Gastroesophageal sphincter (tissue), 4 donors: ENCODE measurements at regions not wholly inside any gene's neighbourhood (a gene's known extent, or its start where the extent isn't known, plus 50 kb on each side); places are given as distances from the start of the nearest gene placed in this dataset.

Experiments used
- ATAC-seq: fragments of 150-250 bp; one replicate; pipeline ENCODE4 v1.9.1; 2016; ENCODE audit warnings: mild to moderate bottlenecking, moderate library complexity
- H3K27ac ChIP-seq, 4 donors: fragments of 200-600 bp; sonication (generic) in 3 of 4; 1 replicate in 3 of 4; 2 replicates in 1 of 4; pipeline ENCODE4 v1.5.1; 2016 to 2019
- H3K27me3 ChIP-seq: fragments of 200-600 bp; sonication (generic); one replicate; pipeline ENCODE4 v1.5.1; 2019
- H3K36me3 ChIP-seq, 2 donors: fragments of 200-600 bp; sonication (generic); one replicate each; pipeline ENCODE4 v1.5.1; 2019; ENCODE audit warnings: control low read depth in 1 of 2
- H3K4me1 ChIP-seq, 3 donors: fragments of 200-600 bp; sonication (generic); 1 replicate in 2 of 3; 2 replicates in 1 of 3; pipeline ENCODE4 v1.5.1; 2016 to 2019; ENCODE audit warnings: control low read depth in 2 of 3
- H3K4me3 ChIP-seq, 2 donors: fragments of 200-600 bp; sonication (generic); one replicate each; pipeline ENCODE4 v1.5.1; 2019; ENCODE audit warnings: mild to moderate bottlenecking in 1 of 2, moderate library complexity in 1 of 2
- H3K9me3 ChIP-seq, 3 donors: fragments of 200-600 bp; sonication (generic); one replicate each; pipeline ENCODE4 v1.5.1; 2017 to 2019; ENCODE audit warnings: control low read depth in 2 of 3
- EP300 ChIP-seq: sonication (generic); formaldehyde crosslinking; IDR thresholded peaks from one replicate; pipeline ENCODE4 v1.6.1; 2017; ENCODE audit warnings: antibody characterized with exemption, mild to moderate bottlenecking
- POLR2A ChIP-seq, 2 donors: fragments of 450-650 bp; IDR thresholded peaks; one replicate each; pipeline ENCODE4 v1.6.1; 2017; ENCODE audit warnings: antibody characterized with exemption in 2 of 2, mild to moderate bottlenecking in 2 of 2, moderate library complexity in 1 of 2
- POLR2AphosphoS5 ChIP-seq: sonication (generic); formaldehyde crosslinking; IDR thresholded peaks from one replicate; pipeline ENCODE4 v1.6.1; 2017; ENCODE audit warnings: antibody characterized with exemption
- WGBS, 2 donors: methylation state at CpG; one replicate each; pipeline ENCODE4 v1.1.5; 2018; ENCODE audit warnings: low coverage in 1 of 2; 5-methylcytosine and 5-hydroxymethylcytosine counted together
- TF ChIP-seq, protein P1 (sequence below), 4 experiments: fragments of 200-600 bp in 2 of 4; fragments of 450-650 bp in 2 of 4; sonication (generic) in 1 of 4; IDR thresholded peaks; one replicate each; pipeline ENCODE4 v1.5.1; 2017 to 2019; ENCODE audit warnings: antibody characterized with exemption in 4 of 4, mild to moderate bottlenecking in 2 of 4, moderate library complexity in 2 of 4

DNA sequence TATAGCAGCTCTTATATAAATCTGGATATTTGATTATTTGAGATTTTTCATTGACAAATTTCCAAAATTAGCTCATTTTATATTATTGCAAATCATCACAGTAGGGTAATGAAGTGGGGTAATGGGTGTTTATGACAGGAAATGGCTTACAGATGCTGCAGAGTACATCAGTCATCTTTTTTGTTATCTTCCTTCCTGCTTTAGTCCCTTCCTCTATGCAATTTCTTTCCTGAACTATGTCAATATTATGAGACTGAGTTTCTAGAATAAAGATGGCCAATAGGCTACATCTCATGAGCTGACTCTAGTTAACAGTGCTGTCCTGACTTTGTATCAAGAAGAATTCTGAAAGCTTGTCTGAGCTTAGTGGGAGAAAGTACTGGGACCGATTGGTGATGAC is 244.5 kb downstream of the XPNPEP1 start:
- H3K4me3 ChIP-seq: no peak overlapping the region
- no peak overlapping the region for H3K27ac ChIP-seq
- no peaks in the 10 kb centered on the region for H3K4me1 ChIP-seq
- no peak for ATAC-seq
- no peaks in the 10 kb centered on the region for H3K36me3 ChIP-seq
- 75 to 91% methylated on average over 1 of the region's 1 CpG for WGBS, 2 donors
- no peaks in the 10 kb centered on the region for H3K27me3 ChIP-seq
- no peak for TF ChIP-seq EP300
- TF ChIP-seq, protein P1, sequence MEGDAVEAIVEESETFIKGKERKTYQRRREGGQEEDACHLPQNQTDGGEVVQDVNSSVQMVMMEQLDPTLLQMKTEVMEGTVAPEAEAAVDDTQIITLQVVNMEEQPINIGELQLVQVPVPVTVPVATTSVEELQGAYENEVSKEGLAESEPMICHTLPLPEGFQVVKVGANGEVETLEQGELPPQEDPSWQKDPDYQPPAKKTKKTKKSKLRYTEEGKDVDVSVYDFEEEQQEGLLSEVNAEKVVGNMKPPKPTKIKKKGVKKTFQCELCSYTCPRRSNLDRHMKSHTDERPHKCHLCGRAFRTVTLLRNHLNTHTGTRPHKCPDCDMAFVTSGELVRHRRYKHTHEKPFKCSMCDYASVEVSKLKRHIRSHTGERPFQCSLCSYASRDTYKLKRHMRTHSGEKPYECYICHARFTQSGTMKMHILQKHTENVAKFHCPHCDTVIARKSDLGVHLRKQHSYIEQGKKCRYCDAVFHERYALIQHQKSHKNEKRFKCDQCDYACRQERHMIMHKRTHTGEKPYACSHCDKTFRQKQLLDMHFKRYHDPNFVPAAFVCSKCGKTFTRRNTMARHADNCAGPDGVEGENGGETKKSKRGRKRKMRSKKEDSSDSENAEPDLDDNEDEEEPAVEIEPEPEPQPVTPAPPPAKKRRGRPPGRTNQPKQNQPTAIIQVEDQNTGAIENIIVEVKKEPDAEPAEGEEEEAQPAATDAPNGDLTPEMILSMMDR (IDR thresholded peaks at IDR 0.05): no peak
- no peak for TF ChIP-seq POLR2AphosphoS5
- no peak for TF ChIP-seq POLR2A (IDR thresholded peaks at IDR 0.05)
- no peaks in the 10 kb centered on the region for H3K9me3 ChIP-seq

DNA sequence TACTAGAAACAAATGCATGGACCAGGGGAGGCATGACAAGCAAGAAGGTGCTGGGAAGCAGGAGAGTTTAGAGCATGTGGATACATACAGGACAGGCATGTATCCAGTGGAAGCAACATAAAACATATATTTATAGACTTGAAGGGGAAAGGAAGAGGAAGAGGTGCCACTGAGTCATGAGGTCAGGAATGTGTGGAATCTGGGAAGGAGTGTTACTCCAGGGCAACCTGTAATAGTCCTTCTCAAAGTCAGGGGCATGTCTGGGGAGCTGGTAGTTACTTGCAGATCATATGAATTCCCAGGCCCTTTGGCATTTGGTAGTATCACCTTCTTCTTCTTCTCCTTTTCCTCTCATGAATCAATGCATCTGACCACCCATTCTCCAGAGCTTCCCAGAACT is 246.6 kb downstream of the XPNPEP1 start:
- ATAC-seq: no peak
- no peak overlapping the region for H3K4me3 ChIP-seq
- no peaks in the 10 kb centered on the region for H3K36me3 ChIP-seq
- H3K4me1 ChIP-seq: no peaks in the 10 kb centered on the region
- no peaks in the 10 kb centered on the region for H3K27me3 ChIP-seq
- no peaks in the 10 kb centered on the region for H3K9me3 ChIP-seq
- H3K27ac ChIP-seq: no peak overlapping the region
- no peak for TF ChIP-seq EP300
- no peak for TF ChIP-seq POLR2A (IDR thresholded peaks at IDR 0.05)
- TF ChIP-seq POLR2AphosphoS5: no peak
- TF ChIP-seq, protein P1 (IDR thresholded peaks at IDR 0.05): no peak

DNA sequence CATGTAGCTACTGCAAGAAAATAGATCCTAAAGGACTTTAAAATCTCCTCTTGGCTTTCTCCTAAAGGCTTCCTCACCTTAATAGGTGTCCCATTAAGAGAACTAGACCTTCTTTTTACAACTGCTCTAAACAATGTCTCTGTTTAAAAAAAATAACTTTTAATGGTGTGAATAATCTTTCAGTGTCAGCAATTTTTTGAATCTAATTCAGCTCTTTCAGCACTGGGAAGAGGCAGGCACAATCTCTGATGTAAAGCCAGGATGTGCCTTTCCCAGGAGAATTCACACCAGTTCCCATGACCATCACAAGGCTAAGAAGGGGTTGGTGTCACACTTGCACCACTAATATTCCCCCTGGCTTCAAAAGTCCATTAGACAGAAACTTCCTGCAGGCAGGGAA is 254.6 kb downstream of the XPNPEP1 start:
- Histone ChIP-seq H3K27me3 (no peaks in the 10 kb centered on the region), H3K27ac (no peak overlapping the region), H3K4me1 (no peaks in the 10 kb centered on the region), H3K9me3 (no peaks in the 10 kb centered on the region), H3K4me3 (no peak overlapping the region), H3K36me3 (no peaks in the 10 kb centered on the region)
- TF ChIP-seq EP300 (no peak), POLR2AphosphoS5 (no peak), POLR2A (IDR thresholded peaks at IDR 0.05) (no peak)
- TF ChIP-seq, protein P1 (IDR thresholded peaks at IDR 0.05): no peak
- no peak for ATAC-seq

DNA sequence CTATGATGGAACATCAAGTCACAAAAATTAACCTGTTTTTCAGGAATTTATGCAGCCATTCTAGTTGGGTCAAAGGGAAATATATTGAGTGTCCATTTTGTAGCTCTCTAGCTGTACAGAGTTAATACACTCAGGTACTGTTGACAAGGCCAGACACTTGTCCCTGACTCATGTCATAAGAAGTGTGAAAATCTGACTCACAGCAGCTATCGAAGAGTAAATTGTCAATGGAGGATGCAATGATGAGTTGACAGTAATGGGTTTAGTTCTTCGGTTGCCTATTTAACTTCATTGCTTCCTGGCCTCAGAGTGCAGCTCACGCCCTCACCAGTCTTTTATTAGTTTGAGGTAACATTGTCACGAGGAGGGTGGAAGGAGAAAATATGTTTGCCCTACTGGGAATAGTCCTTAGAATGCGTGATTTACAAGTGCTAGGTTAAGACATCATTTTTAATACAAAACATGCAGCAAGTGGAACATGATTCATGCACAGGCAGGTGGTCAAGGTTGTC is 255.1 kb downstream of the XPNPEP1 start:
- Histone ChIP-seq H3K4me1 (no peaks in the 10 kb centered on the region), H3K27me3 (no peaks in the 10 kb centered on the region), H3K9me3 (no peaks in the 10 kb centered on the region), H3K36me3 (no peaks in the 10 kb centered on the region), H3K27ac (no peak overlapping the region), H3K4me3 (no peak overlapping the region)
- TF ChIP-seq, protein P1 (IDR thresholded peaks at IDR 0.05): no peak
- TF ChIP-seq EP300 (no peak), POLR2AphosphoS5 (no peak), POLR2A (IDR thresholded peaks at IDR 0.05) (no peak)
- ATAC-seq: no peak
- 67 to 77% methylated on average over 3 to 5 of the region's 5 CpGs for WGBS, 2 donors

DNA sequence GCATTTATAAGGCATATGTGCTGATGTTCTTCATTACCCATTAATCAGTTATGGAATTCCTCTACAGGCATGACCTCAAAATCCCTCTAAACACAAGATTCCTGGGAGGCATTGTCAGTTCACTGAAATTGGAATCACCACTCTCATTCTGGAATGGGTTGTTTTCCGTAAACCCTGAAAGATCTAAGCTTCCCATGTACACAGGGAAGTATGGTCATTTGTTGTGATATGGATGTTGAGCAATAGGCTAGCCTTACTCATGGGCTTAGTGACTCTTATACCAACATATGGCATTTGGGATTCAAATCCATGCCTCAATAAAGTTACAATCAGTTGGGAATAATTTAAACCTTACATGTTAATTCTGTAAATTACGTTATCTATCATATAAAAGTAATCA is 258.0 kb downstream of the XPNPEP1 start:
- Histone ChIP-seq H3K4me1 (no peaks in the 10 kb centered on the region), H3K27me3 (no peaks in the 10 kb centered on the region), H3K36me3 (no peaks in the 10 kb centered on the region), H3K4me3 (no peak overlapping the region), H3K27ac (no peak overlapping the region), H3K9me3 (no peaks in the 10 kb centered on the region)
- 83 to 89% methylated on average over 1 to 2 of the region's 2 CpGs for WGBS, 2 donors
- no peak for ATAC-seq
- TF ChIP-seq POLR2A (IDR thresholded peaks at IDR 0.05) (no peak), EP300 (no peak), POLR2AphosphoS5 (no peak)
- TF ChIP-seq, protein P1 (IDR thresholded peaks at IDR 0.05): no peak
